ENCODE measurements at regions not wholly inside any gene's neighbourhood (a gene's known extent, or its start where the extent isn't known, plus 50 kb on each side); places are given as distances from the start of the nearest gene placed in this dataset.

- peaks cover 3% of the 10 kb centered on the region for H3K4me1 Mint-ChIP-seq
- DNase-seq, result no peak
These were observed 199.9 kb upstream of the FMN2 start for GRCh38 chr1:239891621-239892358.

GRCh38 chr1:239892602-239893001, 199.1 kb upstream of the FMN2 start:
- Mint-ChIP-seq H3K9me3 (no peaks in the 10 kb centered on the region), H3K27me3 (ENCODE audit: low read depth, poor library complexity) (peaks cover 9% of the 10 kb centered on the region), H3K4me1 (peaks cover 4% of the 10 kb centered on the region), H3K4me3 (no peak overlapping the region), H3K36me3 (ENCODE audit: low read depth) (peaks cover 5% of the 10 kb centered on the region), H3K27ac (no peak overlapping the region)
- TF ChIP-seq CTCF (IDR thresholded peaks at IDR 0.05), result no peak
- no peak for DNase-seq

More at GRCh38 chr1:239891621-239892358, 199.9 kb upstream of the FMN2 start:
- Mint-ChIP-seq H3K36me3 (ENCODE audit: low read depth) (peaks cover 5% of the 10 kb centered on the region), H3K27ac (no peak overlapping the region), H3K4me3 (no peak overlapping the region), H3K27me3 (ENCODE audit: low read depth, poor library complexity) (peaks cover 10% of the 10 kb centered on the region), H3K9me3 (no peaks in the 10 kb centered on the region)
- TF ChIP-seq CTCF (IDR thresholded peaks at IDR 0.05), result no peak

GRCh38 chr1:239893127-239893731, 198.5 kb upstream of the FMN2 start:
- H3K36me3 Mint-ChIP-seq (ENCODE audit: low read depth), result peaks cover 5% of the 10 kb centered on the region

GRCh38 chr1:239896569-239896968, 195.1 kb upstream of the FMN2 start:
- Mint-ChIP-seq H3K36me3 (ENCODE audit: low read depth) (peaks cover 5% of the 10 kb centered on the region), H3K9me3 (no peaks in the 10 kb centered on the region), H3K4me3 (no peak overlapping the region), H3K27ac (no peak overlapping the region), H3K27me3 (ENCODE audit: low read depth, poor library complexity) (peaks cover 10% of the 10 kb centered on the region), H3K4me1 (peaks cover 12% of the 10 kb centered on the region)
- DNase-seq, result no peak
- no peak for TF ChIP-seq CTCF (IDR thresholded peaks at IDR 0.05)

More at GRCh38 chr1:239893127-239893731, 198.5 kb upstream of the FMN2 start:
- Mint-ChIP-seq H3K27me3 (ENCODE audit: low read depth, poor library complexity) (peaks cover 9% of the 10 kb centered on the region), H3K4me1 (peaks cover 10% of the 10 kb centered on the region), H3K27ac (no peak overlapping the region), H3K9me3 (no peaks in the 10 kb centered on the region), H3K4me3 (no peak overlapping the region)
- no peak for TF ChIP-seq CTCF (IDR thresholded peaks at IDR 0.05)
- no peak for DNase-seq

- DNase-seq, result no peak
- Mint-ChIP-seq H3K36me3 (ENCODE audit: low read depth) (peaks cover 5% of the 10 kb centered on the region), H3K9me3 (no peaks in the 10 kb centered on the region), H3K27ac (no peak overlapping the region), H3K4me3 (no peak overlapping the region), H3K27me3 (ENCODE audit: low read depth, poor library complexity) (peaks cover 10% of the 10 kb centered on the region), H3K4me1 (peaks cover 12% of the 10 kb centered on the region)
- TF ChIP-seq CTCF (IDR thresholded peaks at IDR 0.05), result no peak
These were observed 194.7 kb upstream of the FMN2 start for GRCh38 chr1:239896980-239897379.

All from nephron progenitor cell (in vitro differentiated cells).